Activated CD8-positive, alpha-beta T cell treated with anti-CD3 and anti-CD28 coated beads, Interleukin-2, amount 10 ng/mL, durations not matched to agents 7 days and 5 days (primary cell): ENCODE measurements at regions not wholly inside any gene's neighbourhood (a gene's known extent, or its start where the extent isn't known, plus 50 kb on each side); places are given as distances from the start of the nearest gene placed in this dataset.

Source experiments
- ATAC-seq: fragments of 150-1000 bp; cut with Tn5 transposase; one replicate; pipeline ENCODE4 v1.10.0; 2021; ENCODE audit warnings: moderate library complexity
- CTCF ChIA-PET: fragments of 350-600 bp; sonication (Branson Sonifier 250); formaldehyde crosslinking; loops from one replicate; lab custom pipeline; 2021; ENCODE audit warnings: antibody characterized with exemption; lab: Charles Lee
- POLR2A ChIA-PET: fragments of 350-600 bp; sonication (Branson Sonifier 250); formaldehyde crosslinking; loops from one replicate; lab custom pipeline; 2021; ENCODE audit warnings: antibody characterized with exemption; lab: Charles Lee
- DNase-seq: peaks from one replicate; pipeline ENCODE4 v3.0.0-alpha.2; 2020
- H3K27ac Mint-ChIP-seq: one replicate; pipeline ENCODE4 v1.8.0; 2021; ENCODE audit warnings: mild to moderate bottlenecking, mixed read lengths
- H3K27me3 Mint-ChIP-seq: one replicate; pipeline ENCODE4 v1.8.0; 2021; ENCODE audit warnings: low read depth, mixed read lengths
- H3K36me3 Mint-ChIP-seq: one replicate; pipeline ENCODE4 v1.8.0; 2021; ENCODE audit warnings: low read depth, mixed read lengths
- H3K4me1 Mint-ChIP-seq: one replicate; pipeline ENCODE4 v1.8.0; 2021; ENCODE audit warnings: low read depth, mixed read lengths
- H3K4me3 Mint-ChIP-seq: one replicate; pipeline ENCODE4 v1.8.0; 2021; ENCODE audit warnings: mild to moderate bottlenecking, mixed read lengths
- H3K9me3 Mint-ChIP-seq: one replicate; pipeline ENCODE4 v1.8.0; 2022; ENCODE audit warnings: mixed read lengths; ENCODE audit not compliant: insufficient read depth

- ATAC-seq (peak; percentile 64), DNase-seq (peak; percentile 48)
- no peaks in the 10 kb centered on the region for H3K27me3 Mint-ChIP-seq
- ChIA-PET CTCF (interaction anchor here (0.9 to 1.8 kb wide), 5 partner anchors 10 to 185 kb away, joined by 3 to 10 read pairs (median 3); no protein-coding TSS in a partner anchor), POLR2A (no interaction called here)
- H3K4me1 Mint-ChIP-seq = no peaks in the 10 kb centered on the region
- no peak overlapping the region for H3K27ac Mint-ChIP-seq
- no peaks in the 10 kb centered on the region for H3K9me3 Mint-ChIP-seq
- H3K36me3 Mint-ChIP-seq = no peaks in the 10 kb centered on the region
- H3K4me3 Mint-ChIP-seq = no peak overlapping the region
These were observed 973.3 kb upstream of the TMEM132C start for GRCh38 chr12:127293507-127294310.

- no peak for DNase-seq
- H3K27ac Mint-ChIP-seq = no peak overlapping the region
- ChIA-PET POLR2A (no interaction called here), CTCF (no interaction called here)
- H3K4me1 Mint-ChIP-seq = no peaks in the 10 kb centered on the region
- H3K27me3 Mint-ChIP-seq = no peaks in the 10 kb centered on the region
- no peaks in the 10 kb centered on the region for H3K36me3 Mint-ChIP-seq
- H3K9me3 Mint-ChIP-seq = no peaks in the 10 kb centered on the region
- no peak for ATAC-seq
- H3K4me3 Mint-ChIP-seq = no peak overlapping the region
These were observed 972.2 kb upstream of the TMEM132C start for GRCh38 chr12:127294651-127295210.

GRCh38 chr12:127295630-127296029 is 971.3 kb upstream of the TMEM132C start:
- ATAC-seq = no peak
- POLR2A ChIA-PET = no interaction called here
- Mint-ChIP-seq H3K27ac (no peak overlapping the region), H3K4me3 (no peak overlapping the region), H3K36me3 (no peaks in the 10 kb centered on the region), H3K4me1 (no peaks in the 10 kb centered on the region), H3K27me3 (no peaks in the 10 kb centered on the region), H3K9me3 (no peaks in the 10 kb centered on the region)
- DNase-seq = no peak
- CTCF ChIA-PET = no interaction called here

- ChIA-PET POLR2A (no interaction called here), CTCF (interaction anchor here (1.0 kb wide), 1 partner anchor 188 kb away, joined by 3 read pairs; no protein-coding TSS in a partner anchor)
- no peaks in the 10 kb centered on the region for H3K4me1 Mint-ChIP-seq
- H3K27ac Mint-ChIP-seq = no peak overlapping the region
- DNase-seq (no peak), ATAC-seq (no peak)
- no peaks in the 10 kb centered on the region for H3K36me3 Mint-ChIP-seq
- H3K9me3 Mint-ChIP-seq = no peaks in the 10 kb centered on the region
- no peaks in the 10 kb centered on the region for H3K27me3 Mint-ChIP-seq
- H3K4me3 Mint-ChIP-seq = no peak overlapping the region
These were observed 970.4 kb upstream of the TMEM132C start for GRCh38 chr12:127296591-127296990.

GRCh38 chr12:127297327-127297726 is 969.6 kb upstream of the TMEM132C start:
- no peaks in the 10 kb centered on the region for H3K36me3 Mint-ChIP-seq
- no peaks in the 10 kb centered on the region for H3K9me3 Mint-ChIP-seq
- H3K27ac Mint-ChIP-seq = no peak overlapping the region
- H3K4me3 Mint-ChIP-seq = no peak overlapping the region
- DNase-seq (no peak), ATAC-seq (no peak)
- ChIA-PET POLR2A (no interaction called here), CTCF (no interaction called here)
- H3K27me3 Mint-ChIP-seq = no peaks in the 10 kb centered on the region
- no peaks in the 10 kb centered on the region for H3K4me1 Mint-ChIP-seq

GRCh38 chr12:127300075-127300474 is 966.9 kb upstream of the TMEM132C start:
- H3K9me3 Mint-ChIP-seq = no peaks in the 10 kb centered on the region
- no peaks in the 10 kb centered on the region for H3K36me3 Mint-ChIP-seq
- DNase-seq = no peak
- no peak overlapping the region for H3K4me3 Mint-ChIP-seq
- H3K27me3 Mint-ChIP-seq = no peaks in the 10 kb centered on the region
- ChIA-PET CTCF (no interaction called here), POLR2A (no interaction called here)
- H3K4me1 Mint-ChIP-seq = no peaks in the 10 kb centered on the region
- ATAC-seq = no peak
- no peak overlapping the region for H3K27ac Mint-ChIP-seq

GRCh38 chr12:127300753-127301152 is 966.2 kb upstream of the TMEM132C start:
- Mint-ChIP-seq H3K36me3 (no peaks in the 10 kb centered on the region), H3K27ac (no peak overlapping the region), H3K27me3 (no peaks in the 10 kb centered on the region), H3K4me1 (no peaks in the 10 kb centered on the region), H3K4me3 (no peak overlapping the region), H3K9me3 (no peaks in the 10 kb centered on the region)
- DNase-seq (no peak), ATAC-seq (no peak)
- ChIA-PET POLR2A (no interaction called here), CTCF (no interaction called here)

- CTCF ChIA-PET = interaction anchor here (1.4 kb wide), 1 partner anchor 21 kb away, joined by 3 read pairs; no protein-coding TSS in a partner anchor
- Mint-ChIP-seq H3K4me3 (no peak overlapping the region), H3K27ac (no peak overlapping the region), H3K27me3 (no peaks in the 10 kb centered on the region), H3K36me3 (no peaks in the 10 kb centered on the region), H3K9me3 (no peaks in the 10 kb centered on the region), H3K4me1 (no peaks in the 10 kb centered on the region)
- POLR2A ChIA-PET = no interaction called here
- DNase-seq (no peak), ATAC-seq (no peak)
These were observed 965.1 kb upstream of the TMEM132C start for GRCh38 chr12:127301876-127302275.

GRCh38 chr12:127304751-127305725 is 961.9 kb upstream of the TMEM132C start:
- no peak for DNase-seq
- H3K27me3 Mint-ChIP-seq = no peaks in the 10 kb centered on the region
- no peak overlapping the region for H3K27ac Mint-ChIP-seq
- no peaks in the 10 kb centered on the region for H3K4me1 Mint-ChIP-seq
- ChIA-PET CTCF (no interaction called here), POLR2A (no interaction called here)
- no peaks in the 10 kb centered on the region for H3K36me3 Mint-ChIP-seq
- H3K4me3 Mint-ChIP-seq = no peak overlapping the region
- H3K9me3 Mint-ChIP-seq = no peaks in the 10 kb centered on the region
- ATAC-seq = no peak

- ATAC-seq = no peak
- CTCF ChIA-PET = no interaction called here
- Mint-ChIP-seq H3K27ac (no peak overlapping the region), H3K36me3 (no peaks in the 10 kb centered on the region), H3K27me3 (no peaks in the 10 kb centered on the region), H3K4me1 (no peaks in the 10 kb centered on the region), H3K4me3 (no peak overlapping the region), H3K9me3 (no peaks in the 10 kb centered on the region)
- POLR2A ChIA-PET = no interaction called here
- no peak for DNase-seq
These were observed 960.3 kb upstream of the TMEM132C start for GRCh38 chr12:127306604-127307215.

- POLR2A ChIA-PET = no interaction called here
- Mint-ChIP-seq H3K27ac (no peak overlapping the region), H3K36me3 (no peaks in the 10 kb centered on the region), H3K9me3 (no peaks in the 10 kb centered on the region), H3K4me1 (no peaks in the 10 kb centered on the region), H3K4me3 (no peak overlapping the region), H3K27me3 (no peaks in the 10 kb centered on the region)
- DNase-seq (no peak), ATAC-seq (no peak)
- CTCF ChIA-PET = no interaction called here
These were observed 959.4 kb upstream of the TMEM132C start for GRCh38 chr12:127307528-127307927.
